ENCODE measurements at regions not wholly inside any gene's neighbourhood (a gene's known extent, or its start where the extent isn't known, plus 50 kb on each side); places are given as distances from the start of the nearest gene placed in this dataset.

DNA sequence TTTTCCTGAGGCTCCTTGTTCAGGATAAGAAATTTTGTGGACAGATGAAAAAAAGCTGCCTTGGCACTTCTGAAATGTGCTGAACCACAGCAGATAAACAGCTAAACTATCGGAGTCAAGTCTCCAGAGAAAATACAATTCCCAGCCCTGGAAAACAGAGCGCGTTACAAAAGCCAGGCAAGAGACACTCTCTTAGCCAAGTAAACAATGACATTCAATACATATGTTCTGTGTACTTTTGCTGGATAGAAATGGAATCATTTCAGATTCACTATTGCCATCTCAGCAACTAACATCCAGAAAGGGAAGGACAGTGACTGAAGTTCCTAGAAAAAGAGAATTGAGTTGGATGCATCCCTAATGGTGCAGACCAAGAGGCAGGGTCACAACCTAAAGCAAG, 196.8 kb upstream of the NRSN1 start:
- DNase-seq (no peak), ATAC-seq (no peak)

DNA sequence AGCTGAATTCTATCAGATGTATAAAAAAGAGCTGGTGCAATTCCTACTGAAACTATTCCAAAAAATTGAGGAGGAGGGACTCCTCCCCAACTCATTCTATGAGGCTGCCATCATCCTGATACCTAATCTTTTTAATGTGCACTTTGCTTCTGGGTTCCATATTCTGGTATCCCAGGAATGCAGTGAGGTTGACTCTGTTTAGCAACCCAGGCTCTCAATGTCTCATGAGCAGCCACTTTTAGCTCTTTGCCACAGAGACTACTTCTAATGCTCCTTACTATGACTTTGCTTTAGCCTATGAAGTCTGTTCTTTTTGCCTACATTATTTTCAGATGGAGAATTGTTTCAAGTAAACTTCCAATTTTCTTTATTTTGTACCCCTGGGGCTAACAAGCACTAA, 185.5 kb upstream of the NRSN1 start:
- ATAC-seq (no peak), DNase-seq (no peak)

DNA sequence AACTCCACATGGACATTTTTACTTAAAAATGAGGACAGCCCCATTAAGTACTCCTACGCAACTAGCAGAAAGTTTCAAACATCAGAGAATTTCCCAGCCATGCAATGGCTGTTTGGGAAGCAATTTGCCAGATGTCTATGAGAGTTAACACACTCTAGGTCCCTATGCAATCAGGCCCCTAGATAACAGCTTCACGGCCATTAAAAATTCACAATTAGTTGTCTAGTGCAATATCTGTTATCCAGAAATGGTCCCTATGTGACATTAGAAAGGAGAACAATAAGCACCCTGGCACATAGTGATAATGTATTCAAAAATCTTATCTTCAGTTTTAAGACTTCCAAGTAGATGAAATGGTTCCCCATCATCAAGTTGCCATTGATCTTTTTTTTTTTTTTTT, 174.3 kb upstream of the NRSN1 start:
- DNase-seq (no peak), ATAC-seq (no peak)

DNA sequence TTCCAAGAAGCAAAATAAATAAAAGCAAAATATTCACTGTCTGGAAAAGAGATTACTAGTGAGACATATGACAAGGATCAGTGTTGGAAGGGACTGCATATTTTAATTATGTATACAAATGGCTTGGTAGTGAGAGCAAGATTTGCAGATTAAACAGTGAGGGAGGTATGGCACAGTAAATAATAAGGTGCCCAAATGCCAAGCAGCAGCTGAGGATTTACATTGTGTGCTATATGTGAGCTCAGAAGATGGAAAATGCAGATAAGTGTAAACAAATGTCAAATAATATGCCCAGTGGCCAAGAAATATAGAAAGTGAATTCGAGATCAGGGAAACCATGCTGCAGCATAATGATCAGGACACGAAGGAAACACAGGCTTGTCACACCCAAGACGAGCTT, 173.8 kb upstream of the NRSN1 start:
- DNase-seq: no peak
- ATAC-seq: no peak

DNA sequence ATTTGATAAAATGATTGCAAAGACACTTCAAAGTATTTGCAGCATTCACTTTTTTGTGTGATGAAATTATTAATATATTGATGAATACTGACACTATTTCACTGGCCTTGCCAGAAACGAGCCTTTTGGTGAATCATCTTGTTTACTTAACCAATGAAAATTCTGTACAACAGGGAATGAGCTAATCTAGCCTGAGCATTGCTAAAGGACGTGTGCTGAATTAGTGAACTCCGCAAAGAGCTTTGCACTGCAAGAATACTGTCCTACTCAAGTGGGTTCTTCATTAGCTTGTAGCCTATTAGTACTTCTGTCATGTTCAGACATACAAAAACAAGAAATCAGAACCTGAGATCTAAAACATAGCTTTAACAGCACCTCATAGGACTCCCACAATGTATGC, 172.0 kb upstream of the NRSN1 start:
- DNase-seq (no peak), ATAC-seq (no peak)

DNA sequence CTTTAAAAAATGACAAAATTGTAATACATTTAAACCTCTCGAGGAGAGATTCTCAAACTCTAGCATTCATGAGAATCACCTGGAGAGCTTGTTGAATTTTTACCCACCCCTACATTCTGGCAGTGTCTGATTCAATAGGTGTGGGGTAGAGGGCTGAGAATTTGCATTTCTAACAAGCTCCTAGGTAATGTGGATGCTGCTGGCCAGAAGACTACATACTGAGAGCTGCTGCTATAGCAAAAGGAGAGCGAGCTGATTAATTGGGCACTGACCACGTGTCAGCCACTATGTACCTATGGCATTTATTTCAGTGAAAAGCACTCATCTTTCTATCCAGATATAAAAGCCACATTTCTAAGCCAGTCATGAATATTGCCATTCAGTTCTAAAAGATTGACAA, 169.0 kb upstream of the NRSN1 start:
- ATAC-seq: no peak
- DNase-seq: no peak

DNA sequence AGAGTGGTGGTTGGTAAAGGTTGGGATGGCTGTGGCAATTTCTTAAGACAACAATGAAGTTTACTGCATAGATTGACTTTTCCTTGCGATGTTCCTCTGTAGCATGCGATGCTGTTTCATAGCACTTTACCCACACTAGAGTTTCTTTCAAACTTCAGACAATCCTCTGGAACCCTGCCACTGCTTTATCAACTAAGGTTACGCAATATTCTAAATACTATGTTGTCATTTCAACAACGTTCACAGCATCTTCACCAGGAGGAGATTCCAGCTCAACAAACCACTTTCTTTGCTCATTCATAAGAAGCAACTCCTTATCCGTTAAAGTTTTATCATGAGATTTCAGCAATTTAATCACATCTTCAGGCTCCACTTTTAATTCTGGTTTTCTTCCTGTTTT, 161.2 kb upstream of the NRSN1 start:
- no peak for ATAC-seq
- DNase-seq: no peak

DNA sequence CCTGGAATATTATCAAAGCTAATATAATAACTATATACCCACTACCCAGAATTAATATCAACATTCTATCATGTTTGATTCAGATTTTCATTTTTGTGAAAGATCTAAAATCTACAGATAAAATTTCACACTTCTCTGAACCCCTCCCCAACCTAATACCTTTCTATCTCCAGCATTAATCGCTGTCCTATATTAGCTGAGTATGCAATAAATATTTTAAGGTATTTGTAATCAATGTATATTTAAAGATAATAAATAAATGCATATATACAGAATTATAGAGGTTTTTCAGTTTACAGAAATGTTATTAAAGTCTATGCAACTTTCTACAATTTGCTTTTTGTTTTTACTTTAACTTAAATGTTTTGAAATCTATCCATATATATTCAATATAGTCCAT, 156.7 kb upstream of the NRSN1 start:
- DNase-seq: no peak
- ATAC-seq: no peak

DNA sequence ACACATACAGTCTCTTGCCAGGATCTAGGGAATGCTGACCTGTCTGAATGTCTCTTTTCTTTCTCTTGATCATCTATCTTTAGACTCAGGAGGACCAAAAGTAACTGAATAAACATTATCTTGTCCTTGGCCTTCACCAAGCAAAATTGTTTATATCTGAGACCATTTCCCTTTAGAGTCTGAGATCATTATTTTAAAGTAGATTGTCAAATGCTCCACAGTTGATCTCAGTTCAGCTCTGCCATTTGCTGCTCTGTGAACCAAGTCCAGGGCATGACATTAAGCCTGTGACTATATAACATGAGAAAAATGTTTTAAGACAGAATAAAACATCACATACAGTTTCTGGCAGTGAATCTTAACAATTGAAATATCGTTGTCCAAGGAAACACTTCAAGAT, 148.3 kb upstream of the NRSN1 start:
- no peak for DNase-seq

DNA sequence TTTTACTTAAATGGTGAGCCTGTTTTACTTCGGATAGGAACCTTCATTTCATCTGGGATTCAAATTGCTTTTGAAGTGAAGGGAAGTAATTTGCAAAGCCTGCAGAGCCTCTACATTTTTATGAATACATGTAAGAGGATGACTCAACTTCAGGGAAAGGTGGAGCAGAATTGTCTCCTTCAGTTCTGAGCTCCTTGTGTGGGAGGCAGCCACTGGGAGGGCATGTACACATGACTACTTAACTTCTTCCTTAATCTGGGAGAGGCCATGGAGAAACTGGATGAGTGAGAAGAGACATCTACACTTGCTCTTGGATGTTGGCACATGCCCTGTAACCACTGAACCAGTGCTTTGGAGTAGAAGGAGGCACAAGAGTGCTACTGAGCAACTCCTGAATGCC, 145.1 kb upstream of the NRSN1 start:
- no peak for DNase-seq
- ATAC-seq: no peak

More for the DNA sequence above, 148.3 kb upstream of the NRSN1 start:
- ATAC-seq: no peak

DNA sequence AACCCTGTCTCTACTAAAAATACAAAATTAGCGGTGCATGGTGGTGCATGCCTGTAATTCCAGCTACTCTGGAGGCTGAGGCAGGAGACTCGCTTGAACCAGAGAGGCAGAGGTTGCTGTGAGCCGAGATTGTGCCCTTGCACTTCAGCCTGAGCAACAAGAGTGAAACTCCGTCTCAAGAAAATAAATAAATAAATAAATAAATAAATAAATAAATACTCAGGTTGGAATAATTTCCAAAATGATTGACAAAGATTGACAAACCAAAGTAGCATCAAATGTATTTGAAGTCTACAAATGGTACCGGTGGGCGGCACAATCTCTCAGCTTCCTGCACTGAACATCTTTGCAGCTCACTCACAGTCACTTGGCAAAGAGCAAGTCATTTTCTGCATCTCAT, 144.1 kb upstream of the NRSN1 start:
- DNase-seq: no peak
- ATAC-seq: no peak

DNA sequence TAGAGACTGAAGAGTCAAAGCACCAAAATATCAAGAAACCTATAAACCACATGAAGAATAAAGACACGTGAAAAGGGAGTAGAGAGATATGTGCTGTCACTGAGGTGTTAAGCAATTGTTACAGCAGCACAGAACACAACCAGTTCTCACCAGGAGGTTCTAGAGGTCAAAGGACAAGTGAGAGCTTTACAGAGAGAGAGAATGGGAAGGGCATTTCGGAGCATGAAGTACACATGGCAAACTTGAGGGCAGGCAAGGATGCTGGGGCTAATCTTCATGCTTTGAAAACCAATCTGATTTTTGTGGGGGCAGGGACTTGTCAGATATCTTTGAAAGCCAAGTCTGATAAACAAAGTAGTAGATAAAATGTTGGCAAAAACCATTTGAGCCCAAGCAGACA, 142.3 kb upstream of the NRSN1 start:
- no peak for ATAC-seq
- no peak for DNase-seq

DNA sequence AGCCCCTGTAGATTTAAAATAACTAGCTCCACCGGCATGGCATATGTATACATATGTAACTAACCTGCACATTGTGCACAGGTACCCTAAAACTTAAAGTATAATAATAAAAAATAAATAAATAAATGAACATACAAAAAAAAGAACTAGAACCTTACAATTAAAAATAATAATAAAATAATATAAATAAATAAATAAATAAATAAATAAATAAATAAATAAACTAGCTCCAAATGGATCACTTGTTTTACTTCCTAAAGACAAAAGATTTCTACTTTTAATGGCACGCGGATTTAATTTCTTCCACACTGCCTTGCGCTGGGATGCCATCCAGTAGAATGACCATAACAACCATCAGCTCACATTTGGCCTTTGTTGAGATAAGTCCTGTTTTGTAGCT, 141.0 kb upstream of the NRSN1 start:
- ATAC-seq (no peak), DNase-seq (no peak)

DNA sequence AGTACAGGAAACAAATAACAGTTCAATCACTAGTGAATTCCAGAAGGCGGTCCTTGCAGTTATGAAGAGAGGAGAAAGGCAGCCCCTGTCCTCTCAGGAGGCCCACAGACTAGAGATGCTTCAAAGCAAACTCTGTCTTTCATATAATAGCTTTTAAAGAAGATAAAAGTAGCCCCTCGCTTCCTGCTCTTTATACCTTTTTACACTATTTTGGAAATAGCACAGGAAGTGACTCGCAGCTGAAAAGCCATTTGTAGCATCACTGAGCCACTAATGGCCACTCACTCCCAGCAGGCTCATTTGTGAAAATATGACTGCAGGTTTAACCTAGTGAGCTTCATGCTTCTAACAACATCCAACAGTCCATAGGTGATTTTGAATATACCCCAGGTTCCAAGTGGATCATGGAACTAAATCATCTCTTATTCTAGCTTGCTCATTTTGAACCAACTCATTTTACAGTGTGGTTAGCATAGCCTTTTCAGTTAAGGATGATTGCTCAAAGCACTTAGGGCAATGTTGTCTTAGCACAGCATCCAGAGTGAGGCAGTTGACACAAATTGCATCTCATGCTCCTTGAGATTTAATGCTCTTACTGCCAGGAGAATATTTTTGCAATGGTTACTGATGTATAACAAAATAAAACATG, 136.0 kb upstream of the NRSN1 start:
- ATAC-seq (no peak), DNase-seq (no peak)

DNA sequence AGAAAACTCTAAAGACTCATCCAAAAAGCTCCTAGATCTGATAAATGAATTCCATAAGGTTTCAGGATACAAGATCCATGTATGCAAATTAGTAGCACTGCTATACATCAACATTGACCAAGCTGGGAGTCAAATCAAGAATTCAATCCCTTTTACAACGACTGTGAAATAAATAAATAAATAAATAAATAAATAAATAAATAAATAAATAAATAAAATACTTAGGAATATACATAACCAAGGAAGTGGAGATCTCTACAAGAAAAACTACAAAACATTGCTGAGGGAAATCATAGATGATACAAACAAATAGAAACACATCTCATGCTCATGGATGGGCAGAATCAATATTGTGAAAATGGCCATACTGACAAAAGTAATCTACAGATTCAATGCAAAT, 132.0 kb upstream of the NRSN1 start:
- no peak for ATAC-seq
- no peak for DNase-seq

DNA sequence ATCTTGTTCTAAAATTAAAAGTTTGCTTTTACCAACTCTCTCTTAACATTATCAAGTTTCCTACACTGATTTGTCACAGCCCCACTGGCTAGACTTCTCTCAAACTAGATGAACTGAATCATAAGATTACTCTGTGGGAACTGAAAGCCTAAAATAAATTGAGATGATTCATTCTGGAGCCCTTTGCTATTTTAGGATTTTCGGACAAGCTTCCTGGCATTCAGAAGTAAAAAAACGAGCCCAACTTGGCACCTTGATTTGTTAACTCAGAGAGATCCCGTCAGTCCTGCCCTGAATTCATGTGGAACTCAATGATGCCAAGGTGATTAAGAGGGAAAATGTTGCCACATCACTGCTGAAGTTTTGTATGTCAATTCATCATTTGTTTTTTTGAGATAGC, 122.0 kb upstream of the NRSN1 start:
- ATAC-seq: no peak

DNA sequence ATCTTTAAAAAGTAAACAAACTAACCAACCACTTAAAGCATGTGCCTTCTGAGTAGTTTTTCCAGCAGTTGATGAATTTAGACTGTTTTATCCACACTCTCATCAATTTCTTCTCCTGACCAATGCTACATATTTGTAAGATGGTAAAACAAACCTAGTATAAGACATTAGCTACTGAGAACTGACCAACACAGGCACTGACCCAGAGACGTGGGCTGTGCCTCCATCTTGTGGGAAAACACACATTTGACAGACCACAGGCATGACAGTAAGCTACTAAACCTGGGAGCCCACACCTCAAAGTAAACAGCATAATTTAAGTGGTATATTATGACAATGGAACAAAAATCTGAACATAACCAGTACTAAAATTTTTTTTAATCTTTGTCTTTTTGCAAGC, 121.4 kb upstream of the NRSN1 start:
- ATAC-seq (no peak), DNase-seq (no peak)

More for the DNA sequence above, 122.0 kb upstream of the NRSN1 start:
- no peak for DNase-seq

DNA sequence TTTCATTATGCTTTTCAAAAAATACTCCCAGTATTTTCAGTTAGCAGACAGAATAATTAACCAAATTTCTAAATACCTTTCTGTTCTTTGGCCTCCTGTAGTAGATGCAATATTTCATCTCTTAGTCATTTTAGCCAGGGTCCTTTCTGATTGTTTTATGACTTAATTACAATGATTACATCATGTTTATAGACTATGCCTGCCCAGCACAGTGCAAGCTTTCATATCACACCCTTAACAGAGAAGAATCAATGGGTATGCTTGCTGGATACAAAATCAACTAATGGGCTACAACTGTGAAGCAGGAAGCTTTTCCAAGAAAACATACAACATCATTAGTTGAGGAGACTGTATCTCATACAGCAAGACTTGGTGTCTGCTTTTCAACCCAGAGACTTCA, 119.8 kb upstream of the NRSN1 start:
- DNase-seq (no peak), ATAC-seq (no peak)

DNA sequence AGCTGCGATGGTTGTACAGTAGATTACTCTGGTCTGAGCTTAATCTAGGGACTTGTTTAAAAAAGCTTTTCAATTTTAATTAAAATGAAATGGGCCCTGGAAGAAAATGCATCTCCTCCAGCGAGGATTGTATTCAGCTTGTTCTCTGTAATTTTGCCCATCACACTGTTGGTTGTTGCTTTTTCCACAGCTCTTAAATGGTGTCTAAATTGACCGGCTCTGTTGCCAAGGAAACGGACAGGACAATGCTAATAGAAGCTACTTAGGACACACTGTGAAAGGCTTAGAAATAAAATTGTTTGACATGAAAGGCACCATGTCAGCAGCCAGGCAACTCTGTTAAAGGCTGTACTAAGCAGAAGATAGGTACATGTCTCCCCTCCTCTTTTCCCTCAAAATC, 116.7 kb upstream of the NRSN1 start:
- ATAC-seq: no peak
- DNase-seq: no peak

DNA sequence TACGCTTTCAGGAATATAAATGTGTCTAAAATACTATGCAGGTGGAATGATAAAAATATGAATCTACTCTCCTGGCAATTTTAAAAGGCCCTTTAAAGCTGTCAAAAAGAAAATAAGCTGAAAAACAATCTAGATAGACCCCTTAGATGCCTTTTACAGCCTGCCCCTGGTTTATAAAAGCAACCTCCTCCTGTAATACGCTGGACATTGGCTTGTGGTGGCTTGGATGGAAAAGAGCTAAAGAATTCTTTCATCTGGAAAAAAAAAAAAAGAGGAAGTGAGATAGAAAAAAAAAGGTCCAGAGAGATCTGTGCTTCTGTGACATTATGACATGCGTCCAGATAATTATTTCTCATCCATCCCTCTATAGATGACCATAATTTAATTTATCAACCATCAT, 115.9 kb upstream of the NRSN1 start:
- ATAC-seq (no peak), DNase-seq (no peak)

DNA sequence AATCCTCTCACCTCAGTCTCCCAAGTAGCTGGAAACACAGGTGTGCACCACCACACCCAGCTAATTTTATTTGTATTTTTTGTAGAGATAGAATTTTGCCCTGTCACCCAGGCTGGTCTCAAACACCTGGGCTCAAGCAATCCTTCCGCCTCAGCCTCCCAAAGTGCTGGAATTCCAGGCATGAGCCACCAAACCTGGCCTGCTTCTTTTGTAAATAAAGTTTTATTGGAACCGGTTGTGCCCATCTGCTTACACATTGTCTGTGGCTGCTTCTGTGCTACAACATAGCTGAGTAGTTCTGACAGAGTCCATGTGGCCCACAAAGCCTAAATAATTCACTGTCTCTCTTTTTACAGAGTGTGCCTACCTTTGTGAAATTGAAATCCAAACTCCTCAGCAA, 109.7 kb upstream of the NRSN1 start:
- ATAC-seq: no peak
- DNase-seq: no peak

DNA sequence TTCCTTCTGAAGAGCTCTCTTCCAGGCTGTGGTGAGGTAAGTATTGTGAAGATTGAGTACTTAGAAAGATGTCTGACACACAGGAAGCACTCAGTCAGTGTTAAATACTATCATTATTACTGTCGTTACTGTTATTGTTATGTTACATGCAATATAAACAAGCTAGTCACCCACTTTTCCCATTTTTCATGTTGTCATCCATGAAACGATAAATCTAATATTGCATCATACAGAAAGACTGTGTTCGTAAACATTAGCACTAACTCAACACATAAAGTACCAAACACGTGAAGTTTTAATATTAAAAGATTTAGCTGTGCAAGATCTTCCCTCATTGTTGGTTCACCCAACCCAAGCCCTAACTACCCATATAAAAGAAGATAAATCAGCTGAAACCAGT, 109.2 kb upstream of the NRSN1 start:
- ATAC-seq: no peak

DNA sequence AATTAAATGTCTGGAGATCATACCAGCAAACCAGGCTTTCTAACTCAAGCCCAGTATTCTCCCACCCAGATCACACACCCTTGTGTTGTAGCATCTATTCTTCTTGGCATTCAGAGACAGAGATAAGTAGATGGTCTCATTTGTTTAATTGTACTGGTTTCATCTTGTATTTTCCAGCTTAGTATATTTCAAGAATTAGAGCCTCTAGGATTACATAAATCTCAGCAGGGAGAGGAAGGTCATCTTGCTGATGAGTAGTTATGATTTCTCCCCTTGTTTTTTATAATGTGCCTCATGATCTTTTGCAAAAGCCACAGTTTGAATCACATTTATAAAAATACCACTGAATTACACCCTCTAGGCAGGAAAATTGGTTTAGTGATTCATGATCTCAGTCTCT, 106.6 kb upstream of the NRSN1 start:
- DNase-seq (no peak), ATAC-seq (no peak)

More for the DNA sequence above, 109.2 kb upstream of the NRSN1 start:
- DNase-seq: no peak

DNA sequence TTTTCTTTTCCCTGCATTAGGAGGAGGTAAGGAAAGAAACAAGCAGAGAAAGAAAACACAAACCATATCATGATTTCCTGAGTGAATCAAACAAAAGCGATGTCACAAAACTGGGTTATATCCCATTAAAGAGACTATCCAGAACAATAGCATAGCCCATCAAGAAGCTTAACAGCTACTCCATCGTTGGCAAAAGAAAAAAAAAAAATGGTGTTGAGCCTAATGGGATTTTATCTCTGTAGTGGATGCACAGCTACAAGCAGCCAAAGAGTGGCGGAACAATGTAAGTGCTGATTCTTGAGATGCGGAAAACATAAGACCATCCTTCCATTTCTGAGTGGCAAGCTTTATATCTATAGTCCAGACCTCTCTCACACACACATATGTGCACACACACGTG, 106.2 kb upstream of the NRSN1 start:
- ATAC-seq (no peak), DNase-seq (no peak)

DNA sequence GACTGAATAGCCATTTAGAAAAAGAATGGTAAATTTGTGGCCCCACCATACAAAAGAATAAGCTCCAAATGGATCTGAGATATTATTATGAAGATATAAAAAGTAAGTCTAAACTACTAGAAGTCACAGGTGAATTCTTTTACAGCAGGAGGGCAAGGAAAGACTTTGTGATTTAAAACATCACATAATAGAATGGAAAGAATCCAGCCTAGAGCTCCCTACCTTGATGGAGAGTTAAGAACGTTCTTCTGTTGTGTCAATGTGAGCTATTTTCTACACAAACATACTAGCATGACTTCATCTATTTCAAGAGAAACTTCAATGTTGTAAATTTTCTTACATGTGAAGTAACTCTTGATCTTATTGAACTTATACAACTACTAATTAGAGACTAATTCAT, 100.0 kb upstream of the NRSN1 start:
- no peak for DNase-seq
- ATAC-seq: no peak

Measured in stimulated activated naive CD8-positive, alpha-beta T cell treated with anti-CD3 and anti-CD28 coated beads, Interleukin-15, Interleukin-2, amounts not matched to agents 100 U/mL and 50 U/mL, for 24 hours (primary cell).